HG03432 (cell line): ENCODE measurements at regions not wholly inside any gene's neighbourhood (a gene's known extent, or its start where the extent isn't known, plus 50 kb on each side); places are given as distances from the start of the nearest gene placed in this dataset.
A peak's percentile ranks its signal among the peaks of the same experiment; 100 is the strongest.

Experiments used
- ATAC-seq: cut with Tn5 transposase; IDR thresholded peaks from one replicate; pipeline ENCODE4 v1.9.1; 2021; ENCODE audit warnings: mild to moderate bottlenecking, moderate library complexity; ENCODE audit not compliant: unreplicated experiment

- no peak for ATAC-seq
Observed at GRCh38 chr3:159850481-159850880, 138.2 kb upstream of the IL12A start.

GRCh38 chr3:159852266-159852665, 136.4 kb upstream of the IL12A start:
- no peak for ATAC-seq

- peak; percentile 45 for ATAC-seq
Observed at GRCh38 chr3:159852821-159853505, 135.7 kb upstream of the IL12A start.

GRCh38 chr3:159853506-159853864, 135.2 kb upstream of the IL12A start:
- ATAC-seq, result no peak

GRCh38 chr3:159854500-159855124, 134.0 kb upstream of the IL12A start:
- ATAC-seq, result no peak

- ATAC-seq, result no peak
Observed at GRCh38 chr3:159855599-159856346, 132.9 kb upstream of the IL12A start.

GRCh38 chr3:159856590-159857104, 132.0 kb upstream of the IL12A start:
- ATAC-seq, result no peak

GRCh38 chr3:159857840-159858239, 130.8 kb upstream of the IL12A start:
- ATAC-seq, result no peak

GRCh38 chr3:159858650-159859049, 130.0 kb upstream of the IL12A start:
- ATAC-seq, result no peak

- ATAC-seq, result no peak
Observed at GRCh38 chr3:159859424-159859823, 129.2 kb upstream of the IL12A start.

GRCh38 chr3:159859836-159860235, 128.8 kb upstream of the IL12A start:
- ATAC-seq, result no peak

- ATAC-seq, result peak; percentile 32
Observed at GRCh38 chr3:159860269-159861116, 128.1 kb upstream of the IL12A start.

- peak; percentile 84 for ATAC-seq
Observed at GRCh38 chr3:159861369-159861987, 127.2 kb upstream of the IL12A start.

GRCh38 chr3:159865041-159865579, 123.5 kb upstream of the IL12A start:
- ATAC-seq, result no peak

- ATAC-seq, result no peak
Observed at GRCh38 chr3:159866201-159866746, 122.4 kb upstream of the IL12A start.

GRCh38 chr3:159867372-159867771, 121.3 kb upstream of the IL12A start:
- ATAC-seq, result no peak

- ATAC-seq, result no peak
Observed at GRCh38 chr3:159870723-159871122, 117.9 kb upstream of the IL12A start.

- ATAC-seq, result peak; percentile 74
Observed at GRCh38 chr3:159872374-159873109, 116.1 kb upstream of the IL12A start.

- ATAC-seq, result no peak
Observed at GRCh38 chr3:159875116-159875515, 113.5 kb upstream of the IL12A start.
